ENCODE measurements at regions not wholly inside any gene's neighbourhood (a gene's known extent, or its start where the extent isn't known, plus 50 kb on each side); places are given as distances from the start of the nearest gene placed in this dataset.

DNA sequence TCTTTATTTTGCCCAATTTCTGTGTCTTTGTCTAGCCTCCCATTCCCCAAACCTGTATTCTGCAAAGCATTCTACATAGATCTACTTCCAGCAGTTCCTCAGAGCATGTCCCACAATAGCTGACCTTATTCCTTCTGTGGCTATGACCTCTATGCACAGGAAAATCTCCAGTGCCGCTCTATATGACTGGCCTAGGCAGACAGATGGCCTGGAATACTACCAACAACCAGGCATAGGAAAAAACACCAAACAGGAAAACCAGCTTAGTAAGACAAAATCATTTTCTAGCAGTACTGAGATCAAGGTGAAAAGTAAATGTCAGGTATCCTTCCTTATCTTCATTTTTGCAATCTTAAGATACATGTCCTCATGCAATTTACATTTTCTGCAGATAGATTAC lies 1115.0 kb downstream of the IGSF11 start:
- TF ChIP-seq, protein P1, sequence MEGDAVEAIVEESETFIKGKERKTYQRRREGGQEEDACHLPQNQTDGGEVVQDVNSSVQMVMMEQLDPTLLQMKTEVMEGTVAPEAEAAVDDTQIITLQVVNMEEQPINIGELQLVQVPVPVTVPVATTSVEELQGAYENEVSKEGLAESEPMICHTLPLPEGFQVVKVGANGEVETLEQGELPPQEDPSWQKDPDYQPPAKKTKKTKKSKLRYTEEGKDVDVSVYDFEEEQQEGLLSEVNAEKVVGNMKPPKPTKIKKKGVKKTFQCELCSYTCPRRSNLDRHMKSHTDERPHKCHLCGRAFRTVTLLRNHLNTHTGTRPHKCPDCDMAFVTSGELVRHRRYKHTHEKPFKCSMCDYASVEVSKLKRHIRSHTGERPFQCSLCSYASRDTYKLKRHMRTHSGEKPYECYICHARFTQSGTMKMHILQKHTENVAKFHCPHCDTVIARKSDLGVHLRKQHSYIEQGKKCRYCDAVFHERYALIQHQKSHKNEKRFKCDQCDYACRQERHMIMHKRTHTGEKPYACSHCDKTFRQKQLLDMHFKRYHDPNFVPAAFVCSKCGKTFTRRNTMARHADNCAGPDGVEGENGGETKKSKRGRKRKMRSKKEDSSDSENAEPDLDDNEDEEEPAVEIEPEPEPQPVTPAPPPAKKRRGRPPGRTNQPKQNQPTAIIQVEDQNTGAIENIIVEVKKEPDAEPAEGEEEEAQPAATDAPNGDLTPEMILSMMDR (IDR thresholded peaks at IDR 0.05; ENCODE audit: low read depth, low read length), result no peak
- no peak for TF ChIP-seq EZH2phosphoT487 (IDR thresholded peaks at IDR 0.05; ENCODE audit: low read depth)

All from OCI-LY3 (cell line).